Heart left ventricle (tissue), 16 donors: ENCODE measurements at regions not wholly inside any gene's neighbourhood (a gene's known extent, or its start where the extent isn't known, plus 50 kb on each side); places are given as distances from the start of the nearest gene placed in this dataset.

Experiments used
- ATAC-seq, 4 donors: fragments of 200-7000 bp; cut with Tn5 transposase; one replicate each; pipeline ENCODE4 v1.9.1; 2020 to 2022; ENCODE audit warnings: moderate library complexity in 4 of 4, mild to moderate bottlenecking in 3 of 4, moderate number of reproducible peaks in 1 of 4
- DNase-seq, 5 donors: peaks; one replicate each; pipeline ENCODE4 v3.0.0-alpha.2; 2020
- H3K27ac ChIP-seq, 12 donors: fragments of 200-600 bp; sonication (generic) in 4 of 12; one replicate each; pipeline versions ENCODE4 v1.5.0 to v1.8.0; 2016 to 2022; ENCODE audit warnings: mild to moderate bottlenecking in 2 of 12
- H3K27me3 ChIP-seq, 9 donors: fragments of 200-600 bp; sonication (generic) in 2 of 9; one replicate each; pipeline versions ENCODE4 v1.5.1 to v1.8.0; 2016 to 2022; ENCODE audit warnings: mild to moderate bottlenecking in 3 of 9
- H3K36me3 ChIP-seq, 9 donors: fragments of 200-600 bp; sonication (generic) in 2 of 9; one replicate each; pipeline versions ENCODE4 v1.5.0 to v1.8.0; 2018 to 2022; ENCODE audit warnings: mild to moderate bottlenecking in 2 of 9
- H3K4me1 ChIP-seq, 12 donors: fragments of 200-600 bp; sonication (generic) in 4 of 12; one replicate each; pipeline versions ENCODE4 v1.5.0 to v1.8.0; 2016 to 2022; ENCODE audit warnings: mild to moderate bottlenecking in 3 of 12
- H3K4me3 ChIP-seq, 12 donors: fragments of 200-600 bp; sonication (generic) in 4 of 12; one replicate each; pipeline versions ENCODE4 v1.5.0 to v1.8.0; 2017 to 2022; ENCODE audit warnings: mild to moderate bottlenecking in 9 of 12, moderate library complexity in 4 of 12
- H3K9me3 ChIP-seq, 12 donors: fragments of 200-600 bp; sonication (generic) in 4 of 12; one replicate each; pipeline versions ENCODE4 v1.5.0 to v1.8.0; 2016 to 2022; ENCODE audit warnings: mild to moderate bottlenecking in 1 of 12
- CTCF ChIP-seq, 12 donors: fragments of 200-600 bp; sonication (generic) in 4 of 12; IDR thresholded peaks; one replicate each; pipeline versions ENCODE4 v1.5.0 to v1.8.0; 2018 to 2022; ENCODE audit warnings: antibody characterized with exemption in 12 of 12, mild to moderate bottlenecking in 5 of 12
- POLR2A ChIP-seq, 2 donors: fragments of 450-650 bp; IDR thresholded peaks; one replicate each; pipeline ENCODE4 v1.6.1; 2017; ENCODE audit warnings: antibody characterized with exemption in 2 of 2, mild to moderate bottlenecking in 2 of 2, moderate library complexity in 2 of 2
- WGBS, 4 donors: extraction: QIAGEN DNeasy Blood & Tissue Kit in 2 of 4; methylation state at CpG; one replicate each; pipeline versions ENCODE4 v1.1.5 to v1.1.7; 2013 to 2018; 5-methylcytosine and 5-hydroxymethylcytosine counted together
- intact Hi-C, 10 donors: fragments of 100-400 bp; cut with DNase I; formaldehyde crosslinking; loops; one replicate each; pipeline versions ENCODE4 v1.11.1 to v1.14.2; 2022
- donor health status: ischemic (EF 13 %, LVEDD 7.1; RV severe dilation, severe dysfunction).
- donor health status: healthy with polysubstance abuse.
- donor health status: DM: no; HTN: yes; CAD: no.
- donor health status: DM: no; HTN: no; CAD: no.
- donor health status: ischemic (EF 25% LVEDD 6.9; RV normal size, moderate dysfunction).
- donor health status: ischemic (EF 25% LVEDD 5.7; RV mildly dilated, moderate dysfunction).
- donor health status: healthy.
- donor health status: DM: yes; HTN: yes; CAD: no.
- donor health status: ischemic (EF 35%, LVEDD 5.7; RV mildly dilated, moderate dysfunction).
- donor health status: nonischemic (EF 11% LVEDD 7.7; RV severe dilation, severe dysfunction).
- donor health status: DM: yes; HTN: yes; CAD: no.
- donor health status: PGD.
- donor health status: ischemic (EF 29% LVEDD 5.4; RV normal size, mild dysfunction).
- donor health status: nonischemic (EF 23%, LVEDD 6.1; RV moderate dilation, normal function).

- Histone ChIP-seq H3K36me3 (no peaks in the 10 kb centered on the region), H3K27me3 (no peaks in the 10 kb centered on the region), H3K27ac (no peak overlapping the region), H3K9me3 (peaks cover 0 to 11% (median 0%) of the 10 kb centered on the region in 12 donors), H3K4me1 (no peaks in the 10 kb centered on the region), H3K4me3 (no peak overlapping the region)
- WGBS, 4 donors, result 52 to 66% (median 59%) methylated on average over 2 of the region's 2 CpGs
- intact Hi-C loops, result no loop called here
- DNase-seq, result no peak
- no peak for ATAC-seq
- no peak for TF ChIP-seq CTCF (IDR thresholded peaks at IDR 0.05)
- TF ChIP-seq POLR2A (IDR thresholded peaks at IDR 0.05), result no peak
Observed at GRCh38 chr2:153715218-153715850, 156.4 kb upstream of the GALNT13 start.

GRCh38 chr2:153717060-153717459 lies 154.7 kb upstream of the GALNT13 start:
- no peak for TF ChIP-seq CTCF (IDR thresholded peaks at IDR 0.05)
- no peak for TF ChIP-seq POLR2A (IDR thresholded peaks at IDR 0.05)
- H3K4me3 ChIP-seq, result no peak overlapping the region
- no peaks in the 10 kb centered on the region for H3K27me3 ChIP-seq
- intact Hi-C loops, result no loop called here
- peaks cover 0 to 7% (median 0%) of the 10 kb centered on the region in 12 donors for H3K9me3 ChIP-seq
- ATAC-seq (no peak), DNase-seq (no peak)
- no peak overlapping the region for H3K27ac ChIP-seq
- H3K36me3 ChIP-seq, result no peaks in the 10 kb centered on the region
- no peaks in the 10 kb centered on the region for H3K4me1 ChIP-seq
- WGBS, 4 donors, result 67 to 79% (median 71%) methylated on average over 2 of the region's 2 CpGs

- intact Hi-C loops, result no loop called here
- no peak for DNase-seq
- ATAC-seq, result no peak
- H3K4me3 ChIP-seq, result no peak overlapping the region
- H3K9me3 ChIP-seq, result no peaks in the 10 kb centered on the region
- H3K36me3 ChIP-seq, result no peaks in the 10 kb centered on the region
- no peak overlapping the region for H3K27ac ChIP-seq
- TF ChIP-seq CTCF (IDR thresholded peaks at IDR 0.05), result no peak
- no peak for TF ChIP-seq POLR2A (IDR thresholded peaks at IDR 0.05)
- H3K4me1 ChIP-seq, result no peaks in the 10 kb centered on the region
- H3K27me3 ChIP-seq, result no peaks in the 10 kb centered on the region
Observed at GRCh38 chr2:153739394-153739793, 132.3 kb upstream of the GALNT13 start.

GRCh38 chr2:153761936-153762335 lies 109.8 kb upstream of the GALNT13 start:
- intact Hi-C loops, result no loop called here
- TF ChIP-seq POLR2A (IDR thresholded peaks at IDR 0.05) (no peak), CTCF (IDR thresholded peaks at IDR 0.05) (no peak)
- ATAC-seq (no peak), DNase-seq (no peak)
- Histone ChIP-seq H3K27me3 (no peaks in the 10 kb centered on the region), H3K27ac (no peak overlapping the region), H3K9me3 (peaks cover 0 to 47% (median 30%) of the 10 kb centered on the region in 12 donors), H3K4me1 (no peaks in the 10 kb centered on the region), H3K36me3 (no peaks in the 10 kb centered on the region), H3K4me3 (no peak overlapping the region)
- 45 to 57% (median 53%) methylated on average over 1 of the region's 1 CpG for WGBS, 4 donors
